ENCODE measurements at regions not wholly inside any gene's neighbourhood (a gene's known extent, or its start where the extent isn't known, plus 50 kb on each side); places are given as distances from the start of the nearest gene placed in this dataset.
"Not testable (repeated sequence)": the region's sequence is repeated elsewhere in the genome, so short reads cannot be mapped to it uniquely, and the experiment has no call there.

GRCh38 chr2:34210382-34210781 is 611.3 kb upstream of the FAM98A start:
- TF ChIP-seq CTCF, EP300 (IDR thresholded peaks at IDR 0.05): not testable (repeated sequence)

All from tibial nerve (tissue), 4 donors.